SK-N-SH treated with all-trans-retinoic acid at 6 μM for 48 hours (cell line): ENCODE measurements at regions not wholly inside any gene's neighbourhood (a gene's known extent, or its start where the extent isn't known, plus 50 kb on each side); places are given as distances from the start of the nearest gene placed in this dataset.

Source experiments
- ATAC-seq: fragments of 200-7000 bp; cut with Tn5 transposase; 3 replicates; pipeline ENCODE4 v1.9.1; 2020; ENCODE audit warnings: mild to moderate bottlenecking, moderate library complexity
- ARNTL ChIP-seq: fragments of 450-650 bp; formaldehyde crosslinking; IDR thresholded peaks from 2 replicates; pipeline ENCODE4 v1.5.0; 2020; ENCODE audit warnings: low read depth, mild to moderate bottlenecking, moderate library complexity, borderline replicate concordance
- BACH2 ChIP-seq: fragments of 250-450 bp; sonication (Bioruptor Pico); IDR thresholded peaks from 2 replicates; pipeline ENCODE4 v1.9.0; 2021; ENCODE audit warnings: mild to moderate bottlenecking, borderline replicate concordance
- CREB5 ChIP-seq: fragments of 250-450 bp; sonication (Bioruptor Pico); IDR thresholded peaks from 2 replicates; pipeline ENCODE4 v1.5.1; 2020; ENCODE audit warnings: low read depth, mild to moderate bottlenecking, moderate library complexity
- CSDC2 ChIP-seq: fragments of 250-450 bp; sonication (Bioruptor Pico); IDR thresholded peaks from 2 replicates; pipeline ENCODE4 v1.5.0; 2020; ENCODE audit warnings: mild to moderate bottlenecking, moderate library complexity
- CSRNP3 ChIP-seq: fragments of 250-450 bp; sonication (Bioruptor Pico); IDR thresholded peaks from 2 replicates; pipeline ENCODE4 v1.5.1; 2021; ENCODE audit warnings: mild to moderate bottlenecking, moderate library complexity
- ESRRG ChIP-seq: fragments of 250-450 bp; sonication (Bioruptor Pico); IDR thresholded peaks from 2 replicates; pipeline ENCODE4 v1.6.1; 2021; ENCODE audit warnings: mild to moderate bottlenecking
- GLIS3 ChIP-seq: fragments of 250-450 bp; sonication (Bioruptor Pico); IDR thresholded peaks from 2 replicates; pipeline ENCODE4 v1.5.0; 2020; ENCODE audit warnings: mild to moderate bottlenecking, moderate library complexity
- ISL1 ChIP-seq: fragments of 250-450 bp; sonication (Bioruptor Pico); IDR thresholded peaks from 2 replicates; pipeline ENCODE4 v2.1.2; 2022; ENCODE audit warnings: mild to moderate bottlenecking, moderate library complexity
- OSR1 ChIP-seq: fragments of 250-450 bp; sonication (Bioruptor Pico); IDR thresholded peaks from 2 replicates; pipeline ENCODE4 v1.8.0; 2022; ENCODE audit warnings: moderate library complexity, mild to moderate bottlenecking, inconsistent platforms
- PPARA ChIP-seq: fragments of 250-450 bp; sonication (Bioruptor Pico); IDR thresholded peaks from 2 replicates; pipeline ENCODE4 v1.5.0; 2020; ENCODE audit warnings: mild to moderate bottlenecking, borderline replicate concordance
- RARB ChIP-seq: fragments of 250-450 bp; sonication (Bioruptor Pico); IDR thresholded peaks from 2 replicates; pipeline ENCODE4 v1.8.0; 2021; ENCODE audit warnings: mild to moderate bottlenecking, moderate library complexity
- SNAI2 ChIP-seq: fragments of 250-450 bp; sonication (Bioruptor Pico); IDR thresholded peaks from 2 replicates; pipeline ENCODE4 v1.5.0; 2020; ENCODE audit warnings: mild to moderate bottlenecking, moderate library complexity
- TCF4 ChIP-seq: fragments of 250-450 bp; sonication (Bioruptor Pico); IDR thresholded peaks from 2 replicates; pipeline ENCODE4 v1.8.0; 2021; ENCODE audit warnings: mild to moderate bottlenecking, moderate library complexity, borderline replicate concordance
- TOX ChIP-seq: fragments of 250-450 bp; sonication (Bioruptor Pico); IDR thresholded peaks from 2 replicates; pipeline ENCODE4 v1.8.0; 2021; ENCODE audit warnings: mild to moderate bottlenecking, moderate library complexity, borderline replicate concordance
- ZC3H10 ChIP-seq: fragments of 250-450 bp; sonication (Bioruptor Pico); IDR thresholded peaks from 2 replicates; pipeline ENCODE4 v1.5.1; 2021; ENCODE audit warnings: mild to moderate bottlenecking, moderate library complexity
- ZFP3 ChIP-seq: fragments of 250-450 bp; sonication (Bioruptor Pico); IDR thresholded peaks from 2 replicates; pipeline ENCODE4 v1.5.0; 2020; ENCODE audit warnings: mild to moderate bottlenecking, moderate library complexity
- ZFP30 ChIP-seq: fragments of 450-650 bp; formaldehyde crosslinking; IDR thresholded peaks from 2 replicates; pipeline ENCODE4 v1.5.0; 2022; ENCODE audit warnings: mild to moderate bottlenecking, moderate library complexity
- ZNF565 ChIP-seq: fragments of 450-650 bp; formaldehyde crosslinking; conservative IDR thresholded peaks from 2 replicates; pipeline ENCODE4 v1.5.0; 2020; ENCODE audit warnings: low read depth, mild to moderate bottlenecking, moderate library complexity
- ZNF70 ChIP-seq: fragments of 450-650 bp; formaldehyde crosslinking; IDR thresholded peaks from 2 replicates; pipeline ENCODE4 v1.5.0; 2020; ENCODE audit warnings: mild to moderate bottlenecking, moderate library complexity
- ZNF8 ChIP-seq: fragments of 450-650 bp; formaldehyde crosslinking; IDR thresholded peaks from 2 replicates; pipeline ENCODE4 v1.5.0; 2020; ENCODE audit warnings: mild to moderate bottlenecking, moderate library complexity
- TF ChIP-seq, protein P1 (sequence below): fragments of 250-450 bp; sonication (Bioruptor Pico); IDR thresholded peaks from 2 replicates; pipeline ENCODE4 v1.8.0; 2021; ENCODE audit warnings: low read depth, mild to moderate bottlenecking, moderate library complexity, borderline replicate concordance
- TF ChIP-seq, protein P2 (sequence below): fragments of 250-450 bp; sonication (Bioruptor Pico); IDR thresholded peaks from 2 replicates; pipeline ENCODE4 v1.8.0; 2020; ENCODE audit warnings: mild to moderate bottlenecking, moderate library complexity, borderline replicate concordance
- TF ChIP-seq, protein P3 (sequence below): fragments of 250-450 bp; sonication (Bioruptor Pico); IDR thresholded peaks from 2 replicates; pipeline ENCODE4 v1.5.0; 2020; ENCODE audit warnings: mild to moderate bottlenecking, moderate library complexity

- no peak for ATAC-seq
Observed at GRCh38 chr6:141426400-141426980, 706.2 kb upstream of the GJE1 start.

GRCh38 chr6:141421378-141421777 is 711.3 kb upstream of the GJE1 start:
- ATAC-seq = peak; percentile 91
- TF ChIP-seq CSDC2 = no peak
- TF ChIP-seq ZNF70 (CRISPR knock-in tag) = no peak
- TF ChIP-seq RARB (CRISPR knock-in tag) = no peak
- no peak for TF ChIP-seq ISL1 (CRISPR knock-in tag)
- TF ChIP-seq ESRRG = no peak
- TF ChIP-seq, protein P1, sequence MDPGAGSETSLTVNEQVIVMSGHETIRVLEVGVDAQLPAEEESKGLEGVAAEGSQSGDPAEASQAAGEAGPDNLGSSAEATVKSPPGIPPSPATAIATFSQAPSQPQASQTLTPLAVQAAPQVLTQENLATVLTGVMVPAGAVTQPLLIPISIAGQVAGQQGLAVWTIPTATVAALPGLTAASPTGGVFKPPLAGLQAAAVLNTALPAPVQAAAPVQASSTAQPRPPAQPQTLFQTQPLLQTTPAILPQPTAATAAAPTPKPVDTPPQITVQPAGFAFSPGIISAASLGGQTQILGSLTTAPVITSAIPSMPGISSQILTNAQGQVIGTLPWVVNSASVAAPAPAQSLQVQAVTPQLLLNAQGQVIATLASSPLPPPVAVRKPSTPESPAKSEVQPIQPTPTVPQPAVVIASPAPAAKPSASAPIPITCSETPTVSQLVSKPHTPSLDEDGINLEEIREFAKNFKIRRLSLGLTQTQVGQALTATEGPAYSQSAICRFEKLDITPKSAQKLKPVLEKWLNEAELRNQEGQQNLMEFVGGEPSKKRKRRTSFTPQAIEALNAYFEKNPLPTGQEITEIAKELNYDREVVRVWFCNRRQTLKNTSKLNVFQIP = no peak
- no peak for TF ChIP-seq BACH2 (CRISPR knock-in tag)
- TF ChIP-seq OSR1 (CRISPR knock-in tag) = no peak
- no peak for TF ChIP-seq ZNF565 (CRISPR knock-in tag)
- no peak for TF ChIP-seq SNAI2
- TF ChIP-seq PPARA (CRISPR knock-in tag) = no peak
- no peak for TF ChIP-seq TCF4 (CRISPR knock-in tag)
- no peak for TF ChIP-seq TOX (CRISPR knock-in tag)
- TF ChIP-seq ARNTL (CRISPR knock-in tag) = no peak
- TF ChIP-seq CREB5 (CRISPR knock-in tag) = no peak
- no peak for TF ChIP-seq GLIS3 (CRISPR knock-in tag)
- no peak for TF ChIP-seq CSRNP3 (CRISPR knock-in tag)
- no peak for TF ChIP-seq ZFP3 (CRISPR knock-in tag)

More at GRCh38 chr6:141426400-141426980, 706.2 kb upstream of the GJE1 start:
- TF ChIP-seq CSRNP3 (CRISPR knock-in tag) (no peak), SNAI2 (no peak), BACH2 (CRISPR knock-in tag) (no peak), CSDC2 (no peak), ZC3H10 (CRISPR knock-in tag) (no peak), TOX (CRISPR knock-in tag) (no peak), ZFP30 (no peak), GLIS3 (CRISPR knock-in tag) (no peak), TCF4 (CRISPR knock-in tag) (no peak), ZNF8 (CRISPR knock-in tag) (no peak), ZFP3 (CRISPR knock-in tag) (no peak), ISL1 (CRISPR knock-in tag) (no peak), ZNF70 (CRISPR knock-in tag) (no peak), ESRRG (no peak), ARNTL (CRISPR knock-in tag) (no peak), OSR1 (CRISPR knock-in tag) (no peak), RARB (CRISPR knock-in tag) (no peak)
- TF ChIP-seq, protein P2, sequence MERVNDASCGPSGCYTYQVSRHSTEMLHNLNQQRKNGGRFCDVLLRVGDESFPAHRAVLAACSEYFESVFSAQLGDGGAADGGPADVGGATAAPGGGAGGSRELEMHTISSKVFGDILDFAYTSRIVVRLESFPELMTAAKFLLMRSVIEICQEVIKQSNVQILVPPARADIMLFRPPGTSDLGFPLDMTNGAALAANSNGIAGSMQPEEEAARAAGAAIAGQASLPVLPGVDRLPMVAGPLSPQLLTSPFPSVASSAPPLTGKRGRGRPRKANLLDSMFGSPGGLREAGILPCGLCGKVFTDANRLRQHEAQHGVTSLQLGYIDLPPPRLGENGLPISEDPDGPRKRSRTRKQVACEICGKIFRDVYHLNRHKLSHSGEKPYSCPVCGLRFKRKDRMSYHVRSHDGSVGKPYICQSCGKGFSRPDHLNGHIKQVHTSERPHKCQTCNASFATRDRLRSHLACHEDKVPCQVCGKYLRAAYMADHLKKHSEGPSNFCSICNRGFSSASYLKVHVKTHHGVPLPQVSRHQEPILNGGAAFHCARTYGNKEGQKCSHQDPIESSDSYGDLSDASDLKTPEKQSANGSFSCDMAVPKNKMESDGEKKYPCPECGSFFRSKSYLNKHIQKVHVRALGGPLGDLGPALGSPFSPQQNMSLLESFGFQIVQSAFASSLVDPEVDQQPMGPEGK (CRISPR knock-in tag) = no peak
- TF ChIP-seq, protein P3, sequence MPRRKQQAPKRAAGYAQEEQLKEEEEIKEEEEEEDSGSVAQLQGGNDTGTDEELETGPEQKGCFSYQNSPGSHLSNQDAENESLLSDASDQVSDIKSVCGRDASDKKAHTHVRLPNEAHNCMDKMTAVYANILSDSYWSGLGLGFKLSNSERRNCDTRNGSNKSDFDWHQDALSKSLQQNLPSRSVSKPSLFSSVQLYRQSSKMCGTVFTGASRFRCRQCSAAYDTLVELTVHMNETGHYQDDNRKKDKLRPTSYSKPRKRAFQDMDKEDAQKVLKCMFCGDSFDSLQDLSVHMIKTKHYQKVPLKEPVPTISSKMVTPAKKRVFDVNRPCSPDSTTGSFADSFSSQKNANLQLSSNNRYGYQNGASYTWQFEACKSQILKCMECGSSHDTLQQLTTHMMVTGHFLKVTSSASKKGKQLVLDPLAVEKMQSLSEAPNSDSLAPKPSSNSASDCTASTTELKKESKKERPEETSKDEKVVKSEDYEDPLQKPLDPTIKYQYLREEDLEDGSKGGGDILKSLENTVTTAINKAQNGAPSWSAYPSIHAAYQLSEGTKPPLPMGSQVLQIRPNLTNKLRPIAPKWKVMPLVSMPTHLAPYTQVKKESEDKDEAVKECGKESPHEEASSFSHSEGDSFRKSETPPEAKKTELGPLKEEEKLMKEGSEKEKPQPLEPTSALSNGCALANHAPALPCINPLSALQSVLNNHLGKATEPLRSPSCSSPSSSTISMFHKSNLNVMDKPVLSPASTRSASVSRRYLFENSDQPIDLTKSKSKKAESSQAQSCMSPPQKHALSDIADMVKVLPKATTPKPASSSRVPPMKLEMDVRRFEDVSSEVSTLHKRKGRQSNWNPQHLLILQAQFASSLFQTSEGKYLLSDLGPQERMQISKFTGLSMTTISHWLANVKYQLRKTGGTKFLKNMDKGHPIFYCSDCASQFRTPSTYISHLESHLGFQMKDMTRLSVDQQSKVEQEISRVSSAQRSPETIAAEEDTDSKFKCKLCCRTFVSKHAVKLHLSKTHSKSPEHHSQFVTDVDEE = no peak
- TF ChIP-seq, all 23 proteins: peak for 0
